HG02973 (cell line): ENCODE measurements at regions not wholly inside any gene's neighbourhood (a gene's known extent, or its start where the extent isn't known, plus 50 kb on each side); places are given as distances from the start of the nearest gene placed in this dataset.

Experiments
- ATAC-seq: cut with Tn5 transposase; IDR thresholded peaks from one replicate; pipeline ENCODE4 v1.9.1; 2021; ENCODE audit warnings: moderate library complexity; ENCODE audit not compliant: unreplicated experiment

GRCh38 chr5:56440871-56441740 lies 208.0 kb upstream of the ANKRD55 start:
- no peak for ATAC-seq

DNA sequence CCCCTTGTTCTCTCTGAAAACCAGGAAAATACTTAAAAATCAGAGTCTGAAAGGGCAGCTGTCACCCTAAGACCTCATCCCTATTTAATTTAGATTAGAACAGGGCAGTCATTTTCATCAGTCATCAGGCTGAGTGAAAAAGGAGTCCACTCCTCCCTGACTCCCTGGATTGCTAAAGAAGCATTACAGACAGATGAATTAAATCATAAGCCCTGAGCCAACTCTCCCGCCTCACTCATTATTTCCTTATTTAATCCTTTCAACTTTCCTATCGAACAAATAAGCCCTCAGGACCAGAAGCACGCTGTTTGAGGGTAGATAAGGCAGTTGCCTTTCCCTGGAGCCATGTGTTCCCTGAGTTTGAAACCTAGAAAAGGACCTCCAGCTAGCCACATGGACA lies 201.9 kb upstream of the ANKRD55 start:
- no peak for ATAC-seq

DNA sequence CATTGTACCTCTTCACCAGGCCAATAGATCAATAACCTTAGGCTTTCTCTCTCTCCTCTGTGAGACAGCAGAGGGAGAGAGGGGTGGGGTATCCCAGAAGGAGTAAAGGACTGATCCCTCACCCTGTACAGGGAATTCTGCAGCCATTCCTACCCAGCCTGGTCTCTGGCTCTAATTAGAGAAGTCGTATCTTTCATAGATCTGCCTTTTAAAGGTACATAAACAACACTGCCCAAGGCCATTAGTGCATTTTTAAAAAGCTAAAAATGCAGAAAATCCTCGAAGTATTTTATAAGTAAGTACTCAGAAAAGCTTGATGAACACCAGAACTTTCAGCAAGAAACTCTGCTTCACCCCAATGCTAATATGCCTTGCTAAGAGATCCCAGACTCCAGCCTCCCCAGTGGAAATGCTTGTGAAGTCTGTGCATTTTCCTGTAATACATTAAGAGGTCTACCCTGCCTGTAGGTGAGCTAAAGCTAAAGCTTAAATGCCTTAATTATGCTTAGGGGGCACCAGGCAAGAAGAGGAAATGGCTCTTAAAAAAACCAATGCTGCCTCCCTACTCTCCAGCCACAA lies 200.0 kb upstream of the ANKRD55 start:
- ATAC-seq, result no peak

GRCh38 chr5:56432321-56432720 lies 199.2 kb upstream of the ANKRD55 start:
- ATAC-seq, result no peak

DNA sequence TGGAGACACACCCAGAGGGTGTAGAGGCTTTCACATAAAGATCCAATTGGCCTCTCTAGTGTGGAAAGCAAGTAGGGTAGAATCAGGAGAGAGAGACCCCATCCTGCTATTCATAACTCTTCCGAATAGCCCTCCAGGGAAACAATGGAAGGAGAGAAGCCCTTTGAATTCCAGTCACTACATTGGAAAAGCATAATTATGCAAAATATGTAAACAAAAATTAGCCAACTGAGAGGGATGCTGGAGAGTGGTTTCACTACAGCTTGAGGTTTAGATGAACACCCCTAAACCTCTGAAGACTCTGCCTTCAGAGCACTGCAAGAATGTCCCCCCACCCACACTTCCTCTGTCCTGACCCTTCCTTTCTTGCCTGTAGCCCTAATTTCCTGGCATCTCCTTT lies 197.3 kb upstream of the ANKRD55 start:
- no peak for ATAC-seq

DNA sequence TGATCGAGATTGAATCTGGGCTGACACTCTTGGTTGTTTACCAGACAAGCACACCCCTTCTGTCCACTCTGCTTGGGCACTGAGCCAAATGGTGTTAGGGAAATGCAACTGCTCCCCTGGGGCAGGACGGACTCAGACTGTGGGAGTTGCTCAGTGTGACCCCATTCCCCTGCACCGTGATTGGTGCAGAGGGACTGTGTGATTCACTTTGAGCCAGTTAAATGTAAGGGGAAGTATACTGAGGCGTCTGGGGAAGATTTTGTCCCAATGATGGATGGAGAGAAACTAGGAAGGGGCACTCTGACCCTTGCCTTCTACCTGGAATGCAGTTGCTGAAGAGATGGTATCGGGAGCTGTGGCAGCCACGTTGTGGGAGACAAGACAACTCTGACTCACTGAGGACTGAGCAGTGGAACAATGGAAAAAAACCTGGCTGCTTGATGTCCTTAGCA lies 196.0 kb upstream of the ANKRD55 start:
- ATAC-seq, result no peak

GRCh38 chr5:56426693-56427092 lies 193.6 kb upstream of the ANKRD55 start:
- ATAC-seq, result no peak

DNA sequence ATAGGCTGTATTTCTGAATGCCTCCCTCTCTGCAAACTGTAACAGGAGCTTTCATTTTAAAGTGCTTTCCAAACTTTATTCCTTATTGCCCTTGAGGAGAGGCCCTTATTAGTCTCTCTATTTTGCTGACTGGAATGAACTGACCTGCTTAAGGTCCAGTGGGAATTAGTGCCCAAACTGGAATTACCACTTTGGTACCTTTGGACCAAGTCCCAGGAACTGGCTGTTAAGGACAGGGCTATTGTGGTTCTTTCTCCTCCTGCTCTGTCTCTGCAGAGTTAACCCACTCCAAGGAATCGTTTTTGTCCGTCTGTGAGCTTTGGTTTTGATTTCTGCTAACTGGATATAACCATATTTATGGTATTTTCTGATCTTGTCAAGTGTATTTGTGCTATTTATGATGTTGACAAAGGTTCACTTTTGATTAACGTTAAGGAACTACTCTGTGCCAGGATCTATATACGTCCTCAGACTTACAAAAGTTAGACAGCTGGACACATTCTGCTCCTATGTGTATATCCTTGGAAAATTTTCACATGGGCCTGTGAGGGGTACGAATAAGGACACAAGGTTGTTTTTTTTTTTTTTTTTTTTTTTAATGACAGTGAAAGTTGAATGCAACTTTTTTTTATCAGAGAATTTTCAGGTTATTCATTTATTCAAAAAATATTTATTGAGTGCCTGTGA lies 189.1 kb upstream of the ANKRD55 start:
- no peak for ATAC-seq

DNA sequence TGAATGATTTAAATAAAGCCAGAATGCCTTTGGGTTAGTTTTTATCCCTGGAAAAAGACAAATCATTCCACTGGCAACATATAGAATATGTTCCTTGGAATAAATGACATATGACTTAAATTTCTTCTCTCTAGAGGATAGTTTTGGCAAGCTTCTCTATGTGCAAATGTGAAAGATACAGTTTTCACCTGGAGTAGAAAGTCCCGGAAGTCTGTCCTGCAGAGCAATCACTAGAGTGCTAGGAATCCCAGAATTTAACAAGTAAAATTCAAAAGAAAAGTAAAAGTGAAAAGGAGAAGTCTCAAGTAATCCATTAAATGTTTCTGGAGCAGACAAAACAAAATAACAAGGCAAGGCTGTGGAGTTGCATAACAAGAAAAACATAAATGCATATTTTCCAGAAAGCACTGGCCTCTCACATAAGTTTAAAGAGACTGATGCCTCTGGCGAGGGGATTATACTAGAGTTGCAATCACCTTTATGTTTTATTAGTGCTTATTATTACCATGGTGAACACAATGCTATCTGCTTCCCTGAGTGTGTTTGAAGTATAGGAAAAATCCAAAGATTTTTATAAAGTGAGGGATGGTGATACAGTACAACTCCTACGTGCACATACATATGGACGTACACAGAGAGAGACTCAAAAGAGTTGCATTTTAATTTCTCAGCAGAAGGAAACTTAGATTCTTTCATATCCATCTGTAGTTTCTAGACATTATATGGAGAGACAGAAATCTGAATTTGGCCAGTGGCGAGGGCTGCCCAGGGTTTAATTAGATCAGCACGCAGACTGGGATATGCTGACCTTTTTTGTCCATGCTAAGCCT lies 188.3 kb upstream of the ANKRD55 start:
- ATAC-seq, result no peak

DNA sequence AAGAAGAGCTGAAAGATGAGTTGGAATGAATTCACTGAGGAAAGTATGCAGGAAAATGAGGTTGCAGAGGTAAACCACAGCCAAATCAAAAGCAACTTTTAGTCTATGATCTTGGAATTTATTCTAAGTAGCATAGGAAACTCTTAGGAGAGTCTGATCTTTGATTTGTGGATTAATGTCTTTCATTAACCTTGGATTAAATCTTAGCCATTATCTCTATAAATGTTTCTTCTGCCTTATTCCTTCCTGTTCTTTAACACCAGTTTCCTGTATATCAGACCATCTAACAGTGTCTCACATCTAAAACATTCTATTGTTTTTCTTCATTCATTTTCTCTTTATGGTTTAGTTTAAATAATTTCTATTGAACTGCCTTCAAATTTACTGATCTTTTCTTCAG lies 187.2 kb upstream of the ANKRD55 start:
- ATAC-seq, result no peak

- ATAC-seq, result no peak
Observed at GRCh38 chr5:56419667-56420066, 186.5 kb upstream of the ANKRD55 start.

- ATAC-seq, result peak; percentile 77
Observed at GRCh38 chr5:56415356-56415765, 182.2 kb upstream of the ANKRD55 start.

- no peak for ATAC-seq
Observed at GRCh38 chr5:56414066-56414465, 180.9 kb upstream of the ANKRD55 start.

GRCh38 chr5:56413546-56413945 lies 180.4 kb upstream of the ANKRD55 start:
- ATAC-seq, result no peak

DNA sequence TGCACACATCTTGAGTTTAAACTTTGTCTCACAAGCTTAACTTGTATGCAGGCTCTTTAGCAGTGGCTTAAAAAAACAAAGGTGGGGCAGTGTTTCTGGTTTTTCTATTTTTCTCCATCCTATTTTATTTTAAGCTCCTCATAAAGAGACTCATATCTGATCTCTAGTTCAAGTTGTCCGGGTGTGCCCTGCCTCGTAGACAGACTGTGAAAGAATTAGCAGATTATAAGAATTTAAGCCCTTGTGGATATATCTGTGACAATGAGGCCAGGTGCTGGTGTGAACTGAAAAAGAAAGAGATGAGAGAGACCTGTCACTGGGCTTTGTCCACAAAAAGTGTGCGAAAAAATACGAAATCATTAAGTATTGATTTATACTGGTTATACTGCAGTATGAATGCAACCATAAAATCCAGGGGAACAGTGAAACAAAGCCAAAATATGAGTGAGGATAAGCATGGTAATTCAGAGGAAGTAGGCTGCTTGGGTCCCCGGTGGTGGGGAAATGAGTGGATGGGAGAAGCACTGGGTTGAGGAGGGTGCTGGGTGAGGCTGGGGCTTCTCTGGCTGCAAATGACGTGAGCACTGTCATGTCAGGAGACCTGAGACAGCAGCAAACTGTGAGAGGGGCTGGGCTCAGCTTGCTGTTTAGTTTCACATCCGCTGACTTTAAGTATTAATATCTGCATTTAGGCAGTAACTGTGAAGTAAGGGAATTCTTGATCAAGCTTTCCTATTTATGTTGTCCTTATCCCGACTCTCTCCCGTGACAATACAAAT lies 179.7 kb upstream of the ANKRD55 start:
- peak; percentile 86 for ATAC-seq

GRCh38 chr5:56410696-56411095 lies 177.6 kb upstream of the ANKRD55 start:
- no peak for ATAC-seq

DNA sequence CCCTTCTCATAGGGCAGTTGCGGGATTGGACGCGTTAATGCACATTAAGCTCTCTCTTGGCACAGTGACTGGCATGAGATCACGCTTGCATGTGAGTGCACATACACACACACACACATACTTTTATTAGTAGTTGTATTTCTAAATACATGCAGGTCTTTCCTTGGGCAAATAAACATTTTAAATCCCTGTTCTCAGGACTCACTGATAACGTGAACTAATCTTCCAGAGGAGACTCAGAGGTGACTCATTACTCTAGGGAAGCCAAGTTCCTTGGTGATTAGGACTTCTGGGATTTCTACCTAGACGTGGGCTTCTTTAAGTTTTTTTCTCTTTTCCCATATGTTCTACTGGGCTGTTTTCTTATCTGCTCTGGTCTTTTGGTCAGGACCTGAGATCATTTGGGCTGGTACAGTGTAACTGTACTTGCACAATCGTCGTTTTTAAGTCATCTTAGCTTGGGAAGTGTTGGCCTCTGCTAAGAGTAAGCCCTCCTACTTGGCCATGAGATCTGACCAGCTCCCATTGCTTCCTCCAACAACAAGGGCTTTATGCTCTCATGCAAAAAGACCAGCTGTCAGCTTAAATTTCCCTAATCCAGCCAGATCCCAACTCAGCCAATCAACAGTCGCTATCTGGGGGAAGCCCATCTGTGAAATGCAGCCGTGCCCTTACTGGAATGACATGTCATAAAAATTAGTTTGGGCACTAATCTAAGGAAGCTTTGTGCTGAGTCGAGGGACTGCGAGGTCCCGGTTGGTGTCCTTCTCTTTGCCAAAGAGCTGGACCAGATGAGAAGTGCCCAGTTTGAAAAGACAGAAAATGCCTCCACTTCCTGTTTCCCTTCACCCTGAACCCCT lies 176.4 kb upstream of the ANKRD55 start:
- ATAC-seq, result no peak

- ATAC-seq, result no peak
Observed at GRCh38 chr5:56406838-56407237, 173.7 kb upstream of the ANKRD55 start.

DNA sequence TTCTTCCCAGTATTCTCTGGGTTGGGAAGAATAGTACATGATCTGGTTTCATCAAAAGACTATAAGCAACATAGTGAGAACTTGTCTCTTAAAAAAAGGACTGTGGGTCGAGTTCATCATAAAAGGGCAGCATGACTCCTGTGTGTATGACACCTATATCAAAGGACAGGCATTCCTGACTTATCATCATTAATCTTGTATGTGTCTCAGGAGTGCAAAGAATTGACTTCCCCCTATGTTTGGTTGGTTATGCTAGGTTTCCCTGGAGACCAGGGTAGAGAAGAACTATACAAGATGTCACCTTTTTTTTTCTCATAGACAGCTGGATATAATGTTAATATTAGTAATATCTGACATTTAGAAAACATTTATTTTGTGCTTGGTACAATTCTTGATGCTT lies 173.1 kb upstream of the ANKRD55 start:
- ATAC-seq, result no peak
